KOPT-K1 (cell line): ENCODE measurements at regions not wholly inside any gene's neighbourhood (a gene's known extent, or its start where the extent isn't known, plus 50 kb on each side); places are given as distances from the start of the nearest gene placed in this dataset.
"Not testable (repeated sequence)": the region's sequence is repeated elsewhere in the genome, so short reads cannot be mapped to it uniquely, and the experiment has no call there.

Source experiments
- H3K27ac ChIP-seq: fragments of 200-600 bp; sonication (generic); 2 replicates; pipeline ENCODE4 v1.5.1; 2016; ENCODE audit warnings: antibody characterized with exemption, mild to moderate bottlenecking, low read depth, low read length; ENCODE audit not compliant: poor library complexity, severe bottlenecking
- H3K36me3 ChIP-seq: fragments of 200-600 bp; sonication (generic); 2 replicates; pipeline ENCODE4 v1.5.1; 2017; ENCODE audit warnings: antibody characterized with exemption, mild to moderate bottlenecking, low read length, moderate library complexity; ENCODE audit not compliant: insufficient read depth
- H3K9me3 ChIP-seq: fragments of 200-600 bp; sonication (generic); 2 replicates; pipeline ENCODE4 v1.5.1; 2017; ENCODE audit warnings: antibody characterized with exemption, low read length, mild to moderate bottlenecking; ENCODE audit not compliant: insufficient read depth, poor library complexity, severe bottlenecking

DNA sequence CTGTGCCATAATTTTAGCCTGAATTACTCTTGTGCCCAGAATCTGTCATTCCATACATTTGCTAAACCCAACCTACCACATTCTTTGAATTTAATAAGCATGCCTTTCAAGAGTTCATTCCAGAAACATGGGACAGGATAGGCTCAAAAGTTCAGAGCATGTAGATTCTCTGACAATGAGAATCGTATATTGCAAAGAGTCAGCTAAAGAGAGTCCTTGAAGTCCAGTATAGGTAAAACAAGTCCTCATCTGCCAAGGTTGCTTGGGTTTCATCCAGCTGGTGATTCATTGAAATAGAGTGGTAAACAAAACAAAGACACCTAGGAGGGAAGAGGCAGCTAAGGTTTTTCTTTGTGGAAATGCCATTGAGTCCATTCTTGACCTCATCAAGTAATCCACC is 249.3 kb upstream of the DIPK2B start:
- Histone ChIP-seq H3K27ac (no peak overlapping the region), H3K9me3 (no peaks in the 10 kb centered on the region), H3K36me3 (no peaks in the 10 kb centered on the region)

DNA sequence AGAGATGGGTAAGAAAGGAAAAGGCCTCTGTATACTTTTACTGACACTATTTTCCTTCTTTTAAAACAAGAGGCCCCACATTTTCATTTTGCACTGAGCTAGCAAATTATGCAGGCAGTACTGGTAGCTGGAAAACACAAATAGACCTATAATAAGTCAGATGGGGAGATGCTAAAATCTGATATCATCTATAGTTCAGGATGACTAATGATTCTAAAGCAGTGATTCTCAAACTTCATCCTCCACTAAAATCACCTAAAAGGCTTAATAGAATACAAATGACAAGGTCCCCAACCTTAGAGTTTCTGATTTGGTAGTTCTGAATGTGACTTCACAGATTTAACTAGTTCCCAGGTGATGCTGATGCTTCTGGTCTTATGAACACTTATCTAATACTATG is 247.3 kb upstream of the DIPK2B start:
- Histone ChIP-seq H3K27ac (no peak overlapping the region), H3K9me3 (no peaks in the 10 kb centered on the region), H3K36me3 (no peaks in the 10 kb centered on the region)

DNA sequence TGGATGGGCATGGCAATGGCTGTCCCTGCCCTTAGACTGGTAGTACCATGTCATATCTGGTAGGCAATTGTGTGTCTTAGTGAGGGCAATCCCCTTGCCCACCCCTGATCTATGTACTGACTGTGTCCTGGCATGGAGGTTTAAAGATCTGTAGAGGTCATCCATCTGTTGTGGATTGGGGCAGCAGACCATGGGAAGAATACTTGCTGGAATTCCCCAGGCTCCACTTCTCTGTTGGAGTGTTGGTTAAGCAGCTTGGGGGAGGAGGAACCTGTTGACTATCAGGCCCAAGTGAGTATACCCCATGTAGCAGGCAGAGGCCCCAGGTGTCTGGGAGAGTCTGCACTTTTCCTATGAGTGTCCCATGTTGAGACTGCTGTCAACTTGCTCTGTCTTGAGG is 246.7 kb upstream of the DIPK2B start:
- Histone ChIP-seq H3K9me3 (no peaks in the 10 kb centered on the region), H3K36me3 (no peaks in the 10 kb centered on the region), H3K27ac (no peak overlapping the region)

DNA sequence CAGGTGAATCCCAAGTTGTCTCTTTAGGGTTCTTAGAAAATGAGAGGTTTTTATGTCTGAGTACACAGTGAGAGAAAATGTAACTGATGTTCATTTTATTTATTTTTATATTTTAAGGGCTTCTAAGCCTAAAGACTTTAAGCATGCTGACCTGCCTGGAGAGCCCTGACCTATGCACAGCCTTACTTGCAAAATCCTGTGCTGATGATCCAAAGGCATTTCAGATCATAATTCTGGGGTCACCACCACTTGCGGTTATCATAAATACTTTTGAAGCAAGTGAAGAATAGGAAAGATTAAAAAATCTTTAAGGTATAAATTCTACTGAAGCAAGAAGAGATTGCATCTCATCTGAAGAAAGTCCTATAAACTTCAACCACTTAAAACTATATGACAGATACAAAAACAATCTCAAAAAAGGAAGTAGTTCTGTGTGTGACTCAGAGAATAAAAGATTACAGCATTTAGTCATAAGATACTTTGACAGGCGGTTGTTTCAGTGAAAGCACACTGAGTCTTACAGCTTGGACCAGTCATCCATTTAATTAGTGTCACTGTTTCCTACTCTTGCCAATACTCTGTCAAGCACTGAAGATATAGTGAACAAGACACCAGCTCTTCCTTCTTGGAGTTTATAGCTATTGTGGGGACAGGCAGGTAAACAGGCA is 245.2 kb upstream of the DIPK2B start:
- no peaks in the 10 kb centered on the region for H3K9me3 ChIP-seq
- no peaks in the 10 kb centered on the region for H3K36me3 ChIP-seq
- no peak overlapping the region for H3K27ac ChIP-seq

DNA sequence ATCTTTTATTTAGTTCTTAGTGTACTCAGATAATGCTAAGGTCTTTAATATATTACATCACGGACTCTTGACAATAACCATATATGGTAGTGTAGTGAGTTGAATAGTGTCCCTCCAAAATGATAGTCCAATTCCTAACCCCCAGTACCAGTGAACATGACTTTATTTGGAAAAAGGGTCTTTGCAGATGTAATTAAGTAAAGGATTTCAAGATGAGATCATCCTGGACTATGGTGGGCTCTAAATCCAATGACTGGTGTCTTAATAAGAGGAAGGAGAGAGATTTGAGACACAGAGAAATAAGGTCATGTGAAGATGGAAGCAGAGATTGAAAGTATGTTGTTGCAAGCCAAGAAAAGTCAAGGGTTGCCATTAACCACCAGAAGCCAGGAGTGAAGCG is 236.5 kb upstream of the DIPK2B start:
- Histone ChIP-seq H3K27ac (no peak overlapping the region), H3K9me3 (no peaks in the 10 kb centered on the region), H3K36me3 (no peaks in the 10 kb centered on the region)

DNA sequence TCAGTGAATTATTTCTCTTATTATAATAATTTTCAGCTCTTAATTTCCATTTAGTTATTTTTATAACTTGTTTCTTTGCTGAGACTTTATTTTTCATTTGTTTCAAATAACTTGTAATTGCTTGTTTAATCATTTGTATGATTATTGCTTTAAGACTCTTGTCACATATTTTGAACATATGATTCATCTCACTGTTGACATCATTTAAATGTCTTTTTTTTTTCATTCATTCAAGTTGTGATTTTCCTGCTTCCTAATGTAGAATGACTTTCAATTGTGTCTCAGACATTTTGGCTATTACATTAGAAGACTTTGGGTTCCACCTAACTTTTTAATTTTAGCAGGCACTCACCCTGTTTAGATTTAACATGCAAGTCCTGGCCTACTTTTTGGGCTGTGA is 234.8 kb upstream of the DIPK2B start:
- Histone ChIP-seq H3K36me3 (no peaks in the 10 kb centered on the region), H3K9me3 (no peaks in the 10 kb centered on the region)

DNA sequence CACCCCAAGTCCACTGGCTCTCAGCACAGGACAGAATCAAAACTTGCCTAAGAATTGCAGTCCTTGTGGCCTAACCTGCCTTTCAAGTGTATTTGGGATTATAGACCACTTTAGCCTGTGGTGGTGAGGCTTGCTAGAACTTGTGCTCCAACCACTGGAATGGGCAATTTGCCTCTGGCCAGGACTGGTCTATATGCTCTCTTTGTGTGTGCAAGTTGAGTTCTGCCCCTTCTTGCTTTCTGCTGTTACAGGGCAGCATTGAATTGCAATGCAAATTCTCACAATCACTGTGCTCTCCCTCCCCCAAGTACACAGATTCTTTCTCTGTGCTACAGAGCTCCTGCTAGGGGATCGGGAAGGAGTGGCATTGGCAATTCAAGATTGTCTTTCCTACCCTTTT is 233.6 kb upstream of the DIPK2B start:
- no peaks in the 10 kb centered on the region for H3K36me3 ChIP-seq
- no peaks in the 10 kb centered on the region for H3K9me3 ChIP-seq
- H3K27ac ChIP-seq, result no peak overlapping the region

More for the DNA sequence above, 234.8 kb upstream of the DIPK2B start:
- H3K27ac ChIP-seq, result no peak overlapping the region

DNA sequence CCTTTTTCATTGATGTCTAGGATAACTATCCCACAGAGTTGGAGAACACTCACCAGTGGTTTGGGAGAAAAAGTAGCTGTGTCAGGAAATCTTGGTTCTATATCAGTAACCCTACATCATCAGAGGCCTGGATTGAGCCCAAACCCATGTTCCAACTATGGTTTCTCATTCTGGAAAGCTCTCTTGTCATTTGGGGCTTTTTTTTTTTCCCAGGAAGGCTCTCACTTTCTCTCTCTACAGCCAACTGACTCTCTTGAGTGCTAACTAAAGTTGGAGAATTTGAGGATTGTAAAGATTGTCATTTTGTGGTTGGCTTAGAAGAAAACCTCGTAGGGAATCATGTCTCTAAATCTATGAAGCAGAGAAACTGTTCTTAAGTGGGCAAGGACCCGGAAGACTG is 228.2 kb upstream of the DIPK2B start:
- H3K36me3 ChIP-seq, result no peaks in the 10 kb centered on the region
- no peaks in the 10 kb centered on the region for H3K9me3 ChIP-seq
- H3K27ac ChIP-seq, result no peak overlapping the region

DNA sequence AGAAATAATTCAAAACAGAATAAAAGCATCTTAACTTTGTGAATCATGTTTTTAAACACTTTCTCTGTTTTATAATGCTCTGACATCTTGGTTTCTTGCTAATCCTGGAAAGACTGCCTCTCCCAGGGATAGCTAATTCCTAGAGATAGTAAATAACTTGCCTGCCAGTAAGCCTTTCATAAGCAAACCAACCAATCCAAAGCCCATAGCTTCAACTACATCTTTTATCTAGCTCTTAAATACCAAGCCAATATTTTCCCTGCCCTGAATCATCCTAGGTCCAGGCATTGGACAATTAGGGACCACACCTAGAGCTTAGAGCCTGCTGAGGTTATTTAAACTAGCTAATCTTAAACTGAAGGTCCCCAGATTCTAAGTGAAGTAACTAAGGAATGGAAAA is 223.7 kb upstream of the DIPK2B start:
- H3K27ac ChIP-seq, result no peak overlapping the region
- no peaks in the 10 kb centered on the region for H3K9me3 ChIP-seq
- H3K36me3 ChIP-seq, result no peaks in the 10 kb centered on the region

DNA sequence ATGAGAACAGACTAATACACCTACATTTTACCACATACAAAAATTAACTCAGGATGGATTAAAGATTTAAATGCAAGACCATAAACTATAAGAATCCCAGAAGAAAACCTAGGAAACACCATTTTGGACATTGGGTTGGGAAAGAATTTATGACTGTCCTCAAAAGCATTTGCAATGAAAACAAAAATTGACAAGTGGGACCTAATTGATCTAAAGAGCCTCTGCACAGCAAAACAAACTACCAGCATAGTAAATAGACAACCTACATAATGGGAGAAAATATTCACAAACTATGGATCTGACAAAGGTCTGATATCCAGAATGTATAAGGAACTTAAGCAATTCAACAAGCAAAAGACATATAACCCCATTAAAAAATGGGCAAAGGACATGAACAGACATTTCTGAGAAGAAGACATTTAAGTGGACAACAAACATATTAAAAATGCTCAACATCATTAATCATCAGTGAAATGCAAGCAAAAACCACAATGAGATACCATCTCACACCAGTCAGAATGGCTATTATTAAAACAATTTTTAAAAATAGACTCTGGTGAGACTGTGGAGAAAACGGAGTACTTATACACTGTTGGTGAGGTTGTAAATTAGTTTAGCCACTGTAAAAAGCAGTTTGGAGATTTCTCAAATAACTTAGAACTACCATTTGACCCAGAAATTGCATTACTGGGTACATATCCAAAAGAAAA is 221.7 kb upstream of the DIPK2B start:
- H3K9me3 ChIP-seq, result no peaks in the 10 kb centered on the region
- no peaks in the 10 kb centered on the region for H3K36me3 ChIP-seq
- no peak overlapping the region for H3K27ac ChIP-seq

DNA sequence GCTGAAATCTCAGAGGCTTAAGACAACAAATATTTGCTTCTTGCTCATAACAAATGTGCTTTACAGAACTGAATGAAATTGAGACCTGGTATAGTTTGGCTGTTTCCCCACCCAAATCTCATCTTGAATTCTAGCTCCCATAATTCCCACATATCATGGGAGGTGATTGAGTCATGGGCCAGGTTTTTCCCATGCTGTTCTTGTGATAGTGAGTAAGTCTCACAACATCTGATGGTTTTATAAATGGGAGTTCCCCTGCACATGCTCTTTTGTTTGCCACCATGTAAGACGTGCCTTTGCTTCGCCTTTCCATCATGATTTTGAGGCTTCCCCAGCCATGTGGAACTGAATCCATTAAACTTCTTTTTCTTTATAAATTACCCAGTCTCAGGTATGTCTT is 221.1 kb upstream of the DIPK2B start:
- Histone ChIP-seq H3K27ac (no peak overlapping the region), H3K36me3 (no peaks in the 10 kb centered on the region), H3K9me3 (no peaks in the 10 kb centered on the region)

DNA sequence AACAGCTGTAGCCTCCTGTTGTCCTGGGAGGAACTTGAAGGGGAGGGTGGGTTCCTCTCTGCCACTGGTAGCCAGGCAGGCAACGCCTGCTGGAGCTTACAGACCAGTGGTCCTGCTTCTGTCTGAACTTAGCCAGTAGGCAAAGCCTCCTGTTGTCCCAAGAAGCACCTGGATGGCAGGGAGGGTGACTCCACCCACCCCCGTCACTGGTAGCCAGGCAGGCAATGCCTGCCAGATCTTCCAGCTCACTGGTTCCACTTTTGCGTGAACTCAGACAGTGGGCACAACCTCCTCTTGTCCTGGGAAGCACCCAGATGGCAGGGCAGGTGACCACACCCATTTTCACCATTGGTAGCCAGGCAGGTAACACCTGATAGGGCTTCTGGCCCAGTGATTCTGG is 203.5 kb upstream of the DIPK2B start:
- H3K27ac ChIP-seq, result no peak overlapping the region
- H3K9me3 ChIP-seq, result peaks cover 6% of the 10 kb centered on the region
- H3K36me3 ChIP-seq, result no peaks in the 10 kb centered on the region

DNA sequence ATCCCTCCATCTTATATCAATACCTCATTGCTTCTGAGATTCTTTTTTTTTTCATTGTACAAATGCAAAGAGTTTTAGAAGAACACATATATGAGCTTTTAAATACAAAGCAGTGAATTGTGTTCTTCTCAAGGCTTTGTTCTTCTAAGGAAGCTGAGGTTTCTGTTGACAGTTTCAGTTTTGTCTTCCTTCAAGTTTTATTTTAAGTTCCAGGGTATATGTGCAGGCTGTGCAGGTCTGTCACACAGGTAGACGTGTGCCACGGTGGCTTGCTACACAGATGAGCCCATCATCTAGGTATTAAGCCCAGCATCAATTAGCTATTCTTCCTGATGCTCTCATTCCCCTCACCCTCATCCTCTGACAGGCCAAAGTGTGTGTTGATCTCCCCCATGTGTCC is 201.2 kb upstream of the DIPK2B start:
- H3K36me3 ChIP-seq, result no peaks in the 10 kb centered on the region
- no peak overlapping the region for H3K27ac ChIP-seq
- peaks cover 9% of the 10 kb centered on the region for H3K9me3 ChIP-seq

DNA sequence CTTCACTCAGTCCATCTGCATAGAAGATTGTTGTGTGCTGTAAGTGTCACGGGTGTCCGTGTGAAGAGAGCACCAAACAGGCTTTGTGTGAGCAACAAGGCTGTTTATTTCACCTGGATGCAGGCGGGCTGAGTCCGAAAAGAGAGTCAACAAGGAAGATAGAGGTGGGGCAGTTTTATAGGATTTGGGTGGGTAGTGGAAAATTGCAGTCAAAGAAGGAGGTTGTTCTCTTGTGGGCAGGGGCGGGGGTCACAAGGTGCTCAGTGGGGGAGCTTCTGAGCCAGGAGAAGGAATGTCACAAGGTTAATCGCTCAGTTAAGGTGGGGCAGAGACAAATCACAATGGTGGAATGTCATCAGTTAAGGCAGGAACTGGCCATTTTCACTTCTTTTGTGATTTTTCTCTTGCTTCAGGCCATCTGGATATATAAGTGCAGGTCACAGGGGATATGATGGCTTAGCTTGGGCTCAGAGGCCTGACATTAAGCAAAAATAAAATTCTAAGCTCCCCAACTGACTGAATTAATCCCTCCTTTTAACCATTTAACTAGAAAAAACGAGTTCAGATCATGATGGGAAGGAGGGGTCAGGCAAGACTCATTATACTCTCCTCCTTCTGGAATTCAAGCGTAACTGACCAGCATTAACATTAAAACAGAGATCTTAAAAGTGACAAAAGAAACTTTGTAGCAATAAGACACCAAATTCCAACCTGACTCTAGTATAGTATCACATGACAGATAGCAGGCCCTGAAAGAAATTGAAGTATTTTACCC is 200.5 kb upstream of the DIPK2B start:
- H3K27ac ChIP-seq, H3K36me3 ChIP-seq: not testable (repeated sequence)
- H3K9me3 ChIP-seq, result peaks cover 16% of the 10 kb centered on the region

DNA sequence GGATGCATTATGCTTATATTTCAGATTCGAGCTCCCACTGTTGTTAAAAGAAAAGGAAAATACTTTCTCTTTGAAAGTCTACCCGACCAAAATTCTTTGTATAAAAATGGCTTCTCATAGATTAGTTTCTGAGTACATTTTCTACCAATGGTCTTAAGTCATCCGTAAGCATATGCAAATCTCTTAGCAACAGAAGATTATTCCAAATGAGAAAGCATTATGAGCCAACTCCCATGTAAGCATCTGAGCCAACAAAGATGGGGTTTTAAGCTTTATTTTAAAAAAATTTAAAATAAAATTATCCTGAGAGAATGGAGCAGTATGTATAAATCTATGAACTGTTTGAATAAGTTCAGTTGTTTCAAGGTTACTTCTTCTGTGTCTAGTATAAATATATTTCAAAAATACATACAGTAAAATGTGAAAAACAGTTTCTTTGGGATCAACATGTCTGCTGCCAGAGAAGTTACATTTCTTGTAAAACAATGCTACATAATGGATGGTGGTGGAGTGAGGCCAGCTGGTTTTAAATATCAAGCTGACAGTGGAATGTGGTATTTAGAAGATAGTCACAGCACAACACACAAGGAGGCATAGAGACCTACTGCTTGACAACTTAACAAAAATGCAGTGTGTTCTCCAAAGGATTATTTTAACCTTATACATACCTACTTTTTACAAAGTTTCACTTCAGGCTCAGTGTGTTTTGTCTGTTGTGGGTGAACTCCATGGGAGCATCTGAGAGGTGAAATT is 199.5 kb upstream of the DIPK2B start:
- Histone ChIP-seq H3K36me3 (no peaks in the 10 kb centered on the region), H3K27ac (no peak overlapping the region)

More for the DNA sequence above, 199.5 kb upstream of the DIPK2B start:
- H3K9me3 ChIP-seq, result peaks cover 16% of the 10 kb centered on the region
